Activated CD4-positive, alpha-beta memory T cell treated with anti-CD3 and anti-CD28 coated beads for 36 hours (primary cell): ENCODE measurements at regions not wholly inside any gene's neighbourhood (a gene's known extent, or its start where the extent isn't known, plus 50 kb on each side); places are given as distances from the start of the nearest gene placed in this dataset.

Source experiments
- CTCF ChIA-PET: fragments of 350-600 bp; sonication (Branson Sonifier 250); formaldehyde crosslinking; loops from one replicate; lab custom pipeline; 2021; ENCODE audit warnings: antibody characterized with exemption, inconsistent platforms; lab: Charles Lee
- POLR2A ChIA-PET: fragments of 350-600 bp; sonication (Branson Sonifier 250); formaldehyde crosslinking; loops from one replicate; lab custom pipeline; 2021; ENCODE audit warnings: antibody characterized with exemption; lab: Charles Lee
- DNase-seq: peaks from one replicate; pipeline ENCODE4 v3.0.0-alpha.2; 2020
- H3K27ac Mint-ChIP-seq: one replicate; pipeline ENCODE4 v1.8.0; 2021; ENCODE audit warnings: mixed read lengths
- H3K27me3 Mint-ChIP-seq: one replicate; pipeline ENCODE4 v1.8.0; 2021; ENCODE audit warnings: mixed read lengths
- H3K36me3 Mint-ChIP-seq: one replicate; pipeline ENCODE4 v1.8.0; 2021; ENCODE audit warnings: mixed read lengths
- H3K4me1 Mint-ChIP-seq: one replicate; pipeline ENCODE4 v1.8.0; 2021; ENCODE audit warnings: low read depth, mixed read lengths
- H3K4me3 Mint-ChIP-seq: one replicate; pipeline ENCODE4 v1.8.0; 2021; ENCODE audit warnings: mild to moderate bottlenecking, mixed read lengths
- H3K9me3 Mint-ChIP-seq: one replicate; pipeline ENCODE4 v1.8.0; 2021; ENCODE audit warnings: mixed read lengths
- intact Hi-C: fragments of 100-400 bp; cut with micrococcal nuclease; formaldehyde crosslinking; loops from one replicate; pipeline ENCODE4 v1.15.1; 2023

DNA sequence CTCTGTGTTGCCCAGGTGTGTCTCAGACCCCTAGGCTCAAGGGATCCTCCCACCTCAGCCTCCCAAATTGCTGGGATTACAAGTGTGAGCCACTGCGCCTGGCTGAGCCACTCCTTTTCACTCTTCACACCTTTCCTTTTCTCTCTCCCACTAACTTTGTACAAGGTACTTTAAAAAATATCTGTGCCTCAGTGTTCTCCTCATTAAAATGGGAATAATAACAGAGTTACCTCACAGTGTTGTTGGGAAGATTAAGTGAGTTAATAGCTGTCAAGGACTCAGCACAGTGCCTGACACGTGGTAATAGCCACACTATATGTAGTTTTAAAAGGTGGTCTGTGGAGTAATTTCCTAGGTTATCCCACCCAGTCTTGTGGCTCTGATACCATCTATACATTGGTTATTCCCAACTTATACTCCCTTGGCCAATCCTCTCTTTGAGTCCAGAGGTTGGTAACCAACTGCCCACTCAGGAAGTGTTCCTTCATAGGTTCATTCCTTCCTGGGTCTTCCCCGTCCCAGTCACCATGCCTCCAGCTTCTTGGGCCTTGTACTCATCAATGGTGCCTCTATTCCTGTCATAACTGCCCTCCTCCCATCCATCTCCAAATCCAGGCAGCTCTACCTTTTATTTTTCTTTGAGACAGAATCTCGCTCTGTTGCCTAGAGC lies 78.6 kb upstream of the NAA20 start:
- no peak overlapping the region for H3K27ac Mint-ChIP-seq
- H3K27me3 Mint-ChIP-seq: peaks cover 16% of the 10 kb centered on the region
- H3K9me3 Mint-ChIP-seq: no peaks in the 10 kb centered on the region
- H3K36me3 Mint-ChIP-seq: no peaks in the 10 kb centered on the region
- no peak overlapping the region for H3K4me3 Mint-ChIP-seq
- no peak for DNase-seq
- intact Hi-C loops: no loop called here
- POLR2A ChIA-PET: no interaction called here
- CTCF ChIA-PET: no interaction called here
- peaks cover 25% of the 10 kb centered on the region for H3K4me1 Mint-ChIP-seq

- intact Hi-C loops: loop anchor here (10.0 kb wide), 1 partner anchor 554 kb away; no protein-coding TSS in a partner anchor
- ChIA-PET CTCF (interaction anchor here (0.6 kb wide), 1 partner anchor 1945 kb away, joined by 3 read pairs; no protein-coding TSS in a partner anchor), POLR2A (no interaction called here)
- Mint-ChIP-seq H3K27ac (peak overlapping the region; percentile 29), H3K4me1 (peaks cover 37% of the 10 kb centered on the region), H3K9me3 (no peaks in the 10 kb centered on the region), H3K4me3 (no peak overlapping the region), H3K27me3 (peaks cover 11% of the 10 kb centered on the region), H3K36me3 (no peaks in the 10 kb centered on the region)
- DNase-seq: no peak
These were observed 76.1 kb upstream of the NAA20 start for GRCh38 chr20:19940988-19941460.

DNA sequence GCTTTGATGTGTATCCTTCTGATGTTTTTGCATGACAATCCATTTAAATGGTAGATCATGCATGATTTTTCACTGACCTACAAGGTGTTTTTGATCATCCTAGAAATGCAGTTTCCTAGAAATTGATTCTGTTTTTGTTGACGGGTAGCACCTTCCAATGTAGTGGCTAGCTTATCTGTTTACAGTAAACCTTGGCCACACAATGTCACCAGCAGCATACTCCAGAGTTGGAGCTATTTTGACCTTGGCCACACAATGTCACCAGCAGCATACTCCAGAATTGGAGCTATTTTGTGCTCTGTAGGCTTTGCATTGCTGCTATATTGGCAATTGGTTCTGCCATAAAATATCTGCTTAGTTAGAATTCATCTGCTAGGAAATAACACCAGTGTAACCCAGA lies 74.6 kb upstream of the NAA20 start:
- POLR2A ChIA-PET: no interaction called here
- no peaks in the 10 kb centered on the region for H3K9me3 Mint-ChIP-seq
- H3K27ac Mint-ChIP-seq: no peak overlapping the region
- no peak overlapping the region for H3K4me3 Mint-ChIP-seq
- H3K36me3 Mint-ChIP-seq: no peaks in the 10 kb centered on the region
- CTCF ChIA-PET: no interaction called here
- peaks cover 29% of the 10 kb centered on the region for H3K4me1 Mint-ChIP-seq
- intact Hi-C loops: loop anchor here (10.0 kb wide), 1 partner anchor 552 kb away; no protein-coding TSS in a partner anchor
- DNase-seq: no peak
- peaks cover 2% of the 10 kb centered on the region for H3K27me3 Mint-ChIP-seq

GRCh38 chr20:19943061-19943521 lies 74.1 kb upstream of the NAA20 start:
- no peaks in the 10 kb centered on the region for H3K36me3 Mint-ChIP-seq
- intact Hi-C loops: loop anchor here (10.0 kb wide), 1 partner anchor 552 kb away; no protein-coding TSS in a partner anchor
- DNase-seq: no peak
- H3K4me1 Mint-ChIP-seq: peaks cover 27% of the 10 kb centered on the region
- no peak overlapping the region for H3K27ac Mint-ChIP-seq
- H3K9me3 Mint-ChIP-seq: no peaks in the 10 kb centered on the region
- ChIA-PET POLR2A (no interaction called here), CTCF (no interaction called here)
- H3K27me3 Mint-ChIP-seq: peaks cover 4% of the 10 kb centered on the region
- H3K4me3 Mint-ChIP-seq: no peak overlapping the region

GRCh38 chr20:19944772-19945459 lies 72.2 kb upstream of the NAA20 start:
- peaks cover 19% of the 10 kb centered on the region for H3K4me1 Mint-ChIP-seq
- no peak overlapping the region for H3K4me3 Mint-ChIP-seq
- peak overlapping the region; percentile 81 for H3K27ac Mint-ChIP-seq
- peaks cover 4% of the 10 kb centered on the region for H3K27me3 Mint-ChIP-seq
- ChIA-PET POLR2A (interaction anchor here (1.2 kb wide), 1 partner anchor 8 kb away, joined by 3 read pairs; no protein-coding TSS in a partner anchor), CTCF (interaction anchor here (0.6 to 1.7 kb wide), 4 partner anchors 107 to 1931 kb away, joined by 3 to 5 read pairs (median 5); no protein-coding TSS in a partner anchor)
- no peaks in the 10 kb centered on the region for H3K36me3 Mint-ChIP-seq
- intact Hi-C loops: loop anchor here (1.0 to 10.0 kb wide), 6 partner anchors 8 to 1612 kb away; no protein-coding TSS in a partner anchor
- H3K9me3 Mint-ChIP-seq: no peaks in the 10 kb centered on the region
- peak; percentile 75 for DNase-seq

GRCh38 chr20:19945732-19946670 lies 71.2 kb upstream of the NAA20 start:
- CTCF ChIA-PET: interaction anchor here (1.2 to 1.7 kb wide), 2 partner anchors 105 to 162 kb away, joined by 5 read pairs; no protein-coding TSS in a partner anchor
- H3K4me3 Mint-ChIP-seq: no peak overlapping the region
- no peaks in the 10 kb centered on the region for H3K36me3 Mint-ChIP-seq
- intact Hi-C loops: loop anchor here (1.0 to 10.0 kb wide), 6 partner anchors 9 to 1611 kb away; no protein-coding TSS in a partner anchor
- no peaks in the 10 kb centered on the region for H3K9me3 Mint-ChIP-seq
- no peak for DNase-seq
- POLR2A ChIA-PET: interaction anchor here (1.2 kb wide), 1 partner anchor 9 kb away, joined by 3 read pairs; no protein-coding TSS in a partner anchor
- peaks cover 4% of the 10 kb centered on the region for H3K27me3 Mint-ChIP-seq
- peaks cover 19% of the 10 kb centered on the region for H3K4me1 Mint-ChIP-seq
- no peak overlapping the region for H3K27ac Mint-ChIP-seq

DNA sequence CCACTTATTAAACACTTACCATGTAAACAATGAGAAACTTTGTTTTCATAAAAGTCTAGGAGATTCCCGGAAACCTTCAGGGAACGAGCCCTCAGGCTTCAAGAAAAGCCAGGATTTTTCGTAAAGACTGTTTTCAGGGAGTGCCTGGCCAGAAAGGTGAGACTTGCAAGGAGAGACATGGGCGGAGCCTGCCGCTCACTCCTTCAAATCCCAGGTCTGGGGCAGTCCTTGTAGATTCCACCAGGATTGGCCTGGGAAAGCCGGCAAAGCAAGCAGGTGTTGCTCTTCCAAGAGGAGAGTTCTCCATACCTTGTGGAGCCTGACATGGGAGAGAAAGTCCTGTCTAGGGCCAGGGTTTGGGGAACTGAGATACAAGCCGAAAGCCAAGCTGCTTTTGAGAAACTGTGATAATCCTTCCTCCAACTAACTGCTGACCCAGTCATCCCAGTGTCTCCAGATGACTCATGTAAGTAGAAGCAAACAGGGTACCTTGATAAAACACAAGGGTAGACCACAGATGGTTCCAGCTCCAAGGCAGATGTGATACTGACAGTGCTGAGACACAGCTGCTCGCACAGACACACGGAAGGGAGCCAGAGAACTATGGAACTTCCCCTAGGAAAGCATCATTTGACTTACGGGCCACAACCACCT lies 69.4 kb upstream of the NAA20 start:
- Mint-ChIP-seq H3K27ac (no peak overlapping the region), H3K27me3 (peaks cover 2% of the 10 kb centered on the region), H3K36me3 (no peaks in the 10 kb centered on the region), H3K9me3 (no peaks in the 10 kb centered on the region), H3K4me3 (no peak overlapping the region), H3K4me1 (peaks cover 30% of the 10 kb centered on the region)
- intact Hi-C loops: loop anchor here (5.0 to 10.0 kb wide), 3 partner anchors 55 to 1610 kb away; no protein-coding TSS in a partner anchor
- CTCF ChIA-PET: no interaction called here
- POLR2A ChIA-PET: no interaction called here
- peak; percentile 28 for DNase-seq

GRCh38 chr20:19949195-19949867 lies 67.8 kb upstream of the NAA20 start:
- DNase-seq: no peak
- H3K4me1 Mint-ChIP-seq: peaks cover 26% of the 10 kb centered on the region
- POLR2A ChIA-PET: no interaction called here
- H3K27me3 Mint-ChIP-seq: peaks cover 2% of the 10 kb centered on the region
- H3K27ac Mint-ChIP-seq: no peak overlapping the region
- H3K36me3 Mint-ChIP-seq: no peaks in the 10 kb centered on the region
- H3K4me3 Mint-ChIP-seq: no peak overlapping the region
- intact Hi-C loops: loop anchor here (5.0 to 10.0 kb wide), 3 partner anchors 53 to 1608 kb away; no protein-coding TSS in a partner anchor
- CTCF ChIA-PET: no interaction called here
- no peaks in the 10 kb centered on the region for H3K9me3 Mint-ChIP-seq

- ChIA-PET POLR2A (no interaction called here), CTCF (no interaction called here)
- Mint-ChIP-seq H3K9me3 (no peaks in the 10 kb centered on the region), H3K36me3 (no peaks in the 10 kb centered on the region), H3K27me3 (peaks cover 2% of the 10 kb centered on the region), H3K4me1 (peaks cover 20% of the 10 kb centered on the region), H3K27ac (no peak overlapping the region), H3K4me3 (no peak overlapping the region)
- intact Hi-C loops: no loop called here
- DNase-seq: no peak
These were observed 67.1 kb upstream of the NAA20 start for GRCh38 chr20:19950042-19950441.

DNA sequence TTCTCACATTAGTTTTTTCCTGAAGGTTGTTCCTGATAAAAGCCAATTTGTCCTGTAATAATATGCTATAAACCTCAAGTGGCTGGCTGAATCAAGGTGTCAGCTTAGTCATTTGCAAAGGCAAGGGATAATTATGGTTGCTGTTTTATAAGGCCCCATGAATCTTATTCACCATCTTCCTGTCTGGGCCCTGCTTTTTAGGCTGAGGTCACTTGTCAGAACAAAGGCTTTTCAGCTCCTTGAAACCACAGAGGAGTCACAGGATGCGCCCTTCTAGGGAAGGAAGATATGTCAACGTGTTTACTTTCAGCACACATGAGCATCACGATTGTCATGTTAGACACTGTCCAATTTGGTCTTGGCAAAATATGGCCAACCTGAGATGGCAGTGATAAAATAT lies 64.8 kb upstream of the NAA20 start:
- peaks cover 14% of the 10 kb centered on the region for H3K4me1 Mint-ChIP-seq
- ChIA-PET POLR2A (no interaction called here), CTCF (no interaction called here)
- H3K27ac Mint-ChIP-seq: no peak overlapping the region
- H3K27me3 Mint-ChIP-seq: peaks cover 2% of the 10 kb centered on the region
- intact Hi-C loops: no loop called here
- no peak overlapping the region for H3K4me3 Mint-ChIP-seq
- peak; percentile 40 for DNase-seq
- H3K36me3 Mint-ChIP-seq: no peaks in the 10 kb centered on the region
- no peaks in the 10 kb centered on the region for H3K9me3 Mint-ChIP-seq

DNA sequence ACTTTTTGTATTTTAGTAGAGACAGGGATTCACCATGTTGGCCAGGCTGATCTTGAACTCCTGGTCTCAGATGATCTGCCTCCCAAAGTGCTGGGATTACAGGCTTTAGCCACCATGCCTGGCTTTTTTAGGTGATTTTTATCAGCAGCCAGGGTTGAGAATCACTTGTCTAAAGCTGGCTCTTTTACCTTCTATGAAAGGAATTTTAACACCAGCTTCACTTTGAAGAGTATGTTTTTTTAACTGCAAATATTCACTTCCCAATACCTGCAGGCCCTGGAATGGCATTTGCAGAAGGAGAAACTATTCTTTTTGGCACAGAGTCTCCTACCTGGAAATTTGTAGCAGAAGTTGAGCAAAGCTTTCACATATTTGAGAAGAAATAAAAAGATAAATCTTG lies 63.6 kb upstream of the NAA20 start:
- Mint-ChIP-seq H3K4me3 (no peak overlapping the region), H3K9me3 (no peaks in the 10 kb centered on the region), H3K27ac (no peak overlapping the region), H3K4me1 (peaks cover 11% of the 10 kb centered on the region), H3K27me3 (no peaks in the 10 kb centered on the region), H3K36me3 (no peaks in the 10 kb centered on the region)
- CTCF ChIA-PET: no interaction called here
- no peak for DNase-seq
- intact Hi-C loops: no loop called here
- POLR2A ChIA-PET: no interaction called here
